Stomach smooth muscle (tissue), 2 donors: ENCODE measurements at regions not wholly inside any gene's neighbourhood (a gene's known extent, or its start where the extent isn't known, plus 50 kb on each side); places are given as distances from the start of the nearest gene placed in this dataset.
"Not testable (repeated sequence)": the region's sequence is repeated elsewhere in the genome, so short reads cannot be mapped to it uniquely, and the experiment has no call there.

Experiments
- H3K27ac ChIP-seq: one replicate; pipeline ENCODE4 v1.7.0; 2013; ENCODE audit warnings: mild to moderate bottlenecking, low read length, inconsistent platforms
- H3K27me3 ChIP-seq, 2 donors: one replicate each; pipeline ENCODE4 v1.7.0; 2013; ENCODE audit warnings: low read length in 2 of 2; ENCODE audit not compliant: insufficient read depth in 2 of 2, control insufficient read depth in 1 of 2
- H3K36me3 ChIP-seq, 2 donors: one replicate each; pipeline ENCODE4 v1.7.0; 2013; ENCODE audit warnings: low read length in 2 of 2; ENCODE audit not compliant: control insufficient read depth in 2 of 2, insufficient read depth in 2 of 2
- H3K4me1 ChIP-seq: one replicate; pipeline ENCODE4 v1.7.0; 2013; ENCODE audit warnings: low read length; ENCODE audit not compliant: control insufficient read depth, insufficient read depth
- H3K4me3 ChIP-seq, 2 donors: one replicate each; pipeline ENCODE4 v1.7.0; 2013; ENCODE audit warnings: low read length in 2 of 2
- H3K9ac ChIP-seq, 2 donors: one replicate each; pipeline ENCODE4 v1.7.0; 2013; ENCODE audit warnings: low read length in 2 of 2, mild to moderate bottlenecking in 1 of 2
- H3K9me3 ChIP-seq, 2 donors: one replicate each; pipeline ENCODE4 v1.7.0; 2013; ENCODE audit warnings: low read length in 2 of 2; ENCODE audit not compliant: control insufficient read depth in 2 of 2
- donor health status: healthy.
- donor health status: Pancreatic carcinoma.

DNA sequence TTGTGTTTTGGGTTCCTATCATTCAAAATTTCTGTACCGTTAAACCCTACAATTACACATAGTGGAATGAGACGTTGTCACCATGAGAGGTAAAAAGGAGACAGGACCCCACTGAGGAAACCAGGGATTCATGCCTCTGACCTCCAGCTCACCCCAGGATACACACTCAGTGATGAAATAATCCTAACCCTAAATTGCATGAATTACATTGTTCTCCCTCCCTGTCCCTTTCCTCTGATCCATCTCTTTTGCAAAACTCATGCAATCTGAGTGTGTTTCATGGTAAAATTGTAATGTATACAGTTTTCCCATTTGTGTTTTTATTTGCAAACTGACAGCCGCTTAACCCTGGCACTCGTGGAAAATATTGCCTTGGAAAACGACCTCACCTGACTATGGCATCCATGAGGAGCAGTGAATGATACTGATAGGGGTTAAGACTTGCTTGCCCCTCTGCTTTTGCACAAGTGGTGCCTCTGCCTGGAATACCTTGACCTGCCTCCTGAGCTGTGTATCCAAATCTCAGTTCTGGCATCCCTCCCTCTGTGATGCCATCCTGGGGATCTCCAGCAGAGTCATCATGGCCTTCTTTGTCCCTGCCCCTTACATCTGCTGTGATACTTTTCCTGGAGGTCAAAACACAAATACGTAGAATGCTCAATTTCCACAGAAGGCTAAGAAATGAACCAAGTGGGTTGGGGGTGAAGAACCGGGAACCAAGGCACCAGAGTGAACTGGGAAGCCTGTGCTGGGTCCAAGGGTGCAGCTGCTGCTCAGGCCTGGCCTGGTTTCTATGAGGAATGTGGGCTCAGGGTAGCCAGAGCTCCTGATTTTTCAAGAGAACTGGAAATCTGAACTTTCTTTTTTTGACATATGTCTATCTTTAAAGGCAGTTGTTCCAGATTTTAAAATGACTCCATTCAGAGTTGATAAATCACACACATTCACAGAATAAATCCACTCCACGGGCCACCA is 211.6 kb upstream of the ZNF217 start:
- H3K36me3 ChIP-seq: no peaks in the 10 kb centered on the region
- H3K4me1 ChIP-seq: no peaks in the 10 kb centered on the region
- H3K9ac ChIP-seq: no peak overlapping the region
- H3K27ac ChIP-seq: no peak overlapping the region
- no peaks in the 10 kb centered on the region for H3K9me3 ChIP-seq
- H3K4me3 ChIP-seq: no peak overlapping the region
- H3K27me3 ChIP-seq: no peaks in the 10 kb centered on the region

DNA sequence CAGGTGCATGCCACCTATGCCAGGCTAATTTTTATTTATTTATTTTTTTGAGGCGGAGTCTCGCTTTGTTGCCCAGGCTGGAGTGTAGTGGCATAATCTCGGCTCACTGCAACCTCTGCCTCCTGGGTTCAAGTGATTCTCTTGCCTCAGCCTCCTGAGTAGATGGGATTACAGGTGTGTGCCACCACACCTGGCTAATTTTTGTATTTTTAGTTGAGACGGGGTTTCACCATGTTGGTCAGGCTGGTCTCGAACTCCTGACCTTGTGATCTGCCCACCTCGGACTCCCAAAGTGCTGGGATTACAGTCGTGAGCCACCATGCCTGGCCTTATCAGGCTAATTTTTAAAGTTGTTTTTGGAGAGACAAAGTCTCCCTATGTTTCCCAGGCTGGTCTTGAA is 210.7 kb upstream of the ZNF217 start:
- H3K36me3 ChIP-seq, H3K27me3 ChIP-seq, H3K4me1 ChIP-seq, H3K4me3 ChIP-seq, H3K9me3 ChIP-seq, H3K27ac ChIP-seq, H3K9ac ChIP-seq: not testable (repeated sequence)

DNA sequence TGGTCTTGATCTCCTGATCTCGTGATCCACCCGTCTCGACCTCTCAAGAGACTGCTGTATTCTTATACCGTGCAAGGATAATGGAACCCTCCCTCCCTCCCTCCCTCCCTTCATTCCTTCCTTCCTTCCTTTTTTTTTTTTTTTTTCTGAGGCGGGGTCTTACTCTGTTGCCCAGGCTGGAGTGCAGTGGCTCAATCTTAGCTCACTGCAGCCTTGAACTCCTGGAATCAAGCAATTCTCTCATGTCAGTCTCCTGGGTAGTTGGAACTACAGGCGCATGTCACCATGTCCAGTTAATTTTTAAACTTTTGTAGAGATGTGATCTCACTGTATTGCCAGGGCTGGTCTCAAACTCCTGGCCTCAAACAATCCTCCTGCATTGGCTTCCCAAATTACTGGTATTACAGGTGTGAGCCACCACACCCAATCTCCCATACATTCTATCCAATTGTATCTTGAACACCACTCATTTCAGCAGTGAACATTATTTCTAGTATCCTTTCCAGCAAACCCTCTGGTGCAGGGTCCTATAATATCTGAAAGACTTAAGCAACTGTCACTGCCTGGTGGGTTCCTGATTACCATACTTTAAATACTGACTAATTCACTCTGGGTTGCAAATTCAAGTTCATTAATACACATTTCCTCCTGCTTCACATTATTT is 210.0 kb upstream of the ZNF217 start:
- Histone ChIP-seq H3K27me3 (no peaks in the 10 kb centered on the region), H3K4me1 (no peaks in the 10 kb centered on the region), H3K9me3 (no peaks in the 10 kb centered on the region), H3K4me3 (no peak overlapping the region), H3K27ac (no peak overlapping the region), H3K9ac (no peak overlapping the region), H3K36me3 (no peaks in the 10 kb centered on the region)

- no peak overlapping the region for H3K9ac ChIP-seq
- H3K9me3 ChIP-seq: no peaks in the 10 kb centered on the region
- no peak overlapping the region for H3K4me3 ChIP-seq
- no peaks in the 10 kb centered on the region for H3K27me3 ChIP-seq
- H3K36me3 ChIP-seq: no peaks in the 10 kb centered on the region
- H3K27ac ChIP-seq: no peak overlapping the region
- H3K4me1 ChIP-seq: no peaks in the 10 kb centered on the region
Observed at GRCh38 chr20:53801609-53802370, 208.2 kb upstream of the ZNF217 start.

DNA sequence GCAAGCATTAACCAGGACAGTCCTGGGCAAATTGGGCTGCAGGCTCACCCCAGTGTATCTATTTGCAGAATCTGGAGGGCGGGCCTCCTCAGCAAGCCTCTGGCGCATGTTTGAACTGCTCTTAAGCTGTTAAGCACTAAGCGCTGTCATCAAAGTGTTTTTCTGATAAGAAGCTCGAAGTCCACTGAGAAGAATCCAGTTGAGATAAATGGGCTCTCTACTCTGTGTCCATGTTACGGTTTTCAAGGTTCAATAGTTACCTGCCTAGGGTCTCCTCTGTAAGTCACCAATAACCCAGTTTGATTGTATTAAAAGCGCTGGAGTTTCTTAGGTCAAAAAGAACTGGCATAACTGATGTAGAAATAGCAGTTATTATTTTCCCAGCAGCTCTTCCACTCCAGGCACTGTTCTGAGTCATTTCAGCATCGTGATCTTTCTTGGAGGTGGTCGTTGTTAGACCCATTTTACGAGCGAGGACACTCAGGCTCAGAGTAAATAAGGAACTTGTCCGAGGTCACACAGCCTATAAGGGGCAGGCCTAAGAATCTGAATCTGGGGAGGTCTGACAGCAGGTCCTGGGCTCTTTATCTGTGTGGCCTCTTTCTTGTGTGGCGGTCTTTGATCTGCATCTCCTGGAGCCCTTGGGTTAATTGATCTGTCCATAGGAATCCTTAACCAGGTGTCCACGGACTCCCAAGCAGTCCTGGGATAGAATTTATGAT is 207.4 kb upstream of the ZNF217 start:
- H3K4me1 ChIP-seq: no peaks in the 10 kb centered on the region
- H3K9me3 ChIP-seq: no peaks in the 10 kb centered on the region
- no peaks in the 10 kb centered on the region for H3K36me3 ChIP-seq
- H3K4me3 ChIP-seq: no peak overlapping the region
- no peaks in the 10 kb centered on the region for H3K27me3 ChIP-seq
- H3K9ac ChIP-seq: no peak overlapping the region
- H3K27ac ChIP-seq: no peak overlapping the region

DNA sequence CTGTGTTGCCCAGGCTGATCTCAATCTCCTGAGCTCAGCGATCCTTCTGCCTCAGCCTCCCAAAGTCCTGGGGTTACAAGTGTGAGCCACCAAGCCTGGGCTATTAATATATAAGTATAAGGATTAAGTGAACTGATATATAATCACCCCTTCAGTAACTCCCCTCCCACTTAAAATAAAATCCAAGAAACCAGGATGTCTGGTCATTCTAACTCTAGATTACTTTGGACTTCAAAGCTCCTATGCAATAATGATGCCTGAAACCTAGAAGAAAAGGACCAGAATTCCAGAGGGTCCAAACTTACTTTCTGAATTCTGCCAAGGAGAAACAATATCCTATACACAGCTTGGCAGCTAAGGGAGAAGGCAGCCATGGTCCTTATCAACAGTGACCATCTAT is 206.8 kb upstream of the ZNF217 start:
- Histone ChIP-seq H3K9ac (no peak overlapping the region), H3K36me3 (no peaks in the 10 kb centered on the region), H3K4me1 (no peaks in the 10 kb centered on the region), H3K4me3 (no peak overlapping the region), H3K27me3 (no peaks in the 10 kb centered on the region), H3K27ac (no peak overlapping the region), H3K9me3 (no peaks in the 10 kb centered on the region)

DNA sequence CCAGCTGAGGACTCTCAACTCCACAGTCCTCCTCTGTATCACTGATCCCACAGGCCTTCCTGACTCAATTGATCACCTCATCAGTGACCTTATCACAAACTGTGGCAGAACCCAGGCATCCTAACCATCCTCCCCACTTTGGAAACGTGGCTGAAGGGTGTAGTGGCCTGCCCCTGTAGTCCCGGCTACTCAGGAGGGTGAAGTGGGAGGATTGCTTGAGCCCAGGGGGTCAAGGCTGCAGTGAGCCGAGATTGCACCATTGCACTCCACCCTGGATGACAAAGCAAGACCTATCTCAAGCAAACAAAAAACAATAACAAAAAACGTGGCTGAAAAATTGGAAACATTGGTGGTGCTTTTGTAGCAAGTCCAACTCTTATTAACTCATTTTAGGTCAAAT is 203.4 kb upstream of the ZNF217 start:
- Histone ChIP-seq H3K27me3 (no peaks in the 10 kb centered on the region), H3K36me3 (no peaks in the 10 kb centered on the region), H3K4me1 (no peaks in the 10 kb centered on the region), H3K27ac (no peak overlapping the region), H3K9me3 (no peaks in the 10 kb centered on the region), H3K4me3 (no peak overlapping the region), H3K9ac (no peak overlapping the region)

GRCh38 chr20:53795170-53795569 is 201.5 kb upstream of the ZNF217 start:
- no peaks in the 10 kb centered on the region for H3K4me1 ChIP-seq
- H3K4me3 ChIP-seq: no peak overlapping the region
- no peak overlapping the region for H3K27ac ChIP-seq
- no peak overlapping the region for H3K9ac ChIP-seq
- H3K9me3 ChIP-seq: no peaks in the 10 kb centered on the region
- no peaks in the 10 kb centered on the region for H3K27me3 ChIP-seq
- H3K36me3 ChIP-seq: no peaks in the 10 kb centered on the region

DNA sequence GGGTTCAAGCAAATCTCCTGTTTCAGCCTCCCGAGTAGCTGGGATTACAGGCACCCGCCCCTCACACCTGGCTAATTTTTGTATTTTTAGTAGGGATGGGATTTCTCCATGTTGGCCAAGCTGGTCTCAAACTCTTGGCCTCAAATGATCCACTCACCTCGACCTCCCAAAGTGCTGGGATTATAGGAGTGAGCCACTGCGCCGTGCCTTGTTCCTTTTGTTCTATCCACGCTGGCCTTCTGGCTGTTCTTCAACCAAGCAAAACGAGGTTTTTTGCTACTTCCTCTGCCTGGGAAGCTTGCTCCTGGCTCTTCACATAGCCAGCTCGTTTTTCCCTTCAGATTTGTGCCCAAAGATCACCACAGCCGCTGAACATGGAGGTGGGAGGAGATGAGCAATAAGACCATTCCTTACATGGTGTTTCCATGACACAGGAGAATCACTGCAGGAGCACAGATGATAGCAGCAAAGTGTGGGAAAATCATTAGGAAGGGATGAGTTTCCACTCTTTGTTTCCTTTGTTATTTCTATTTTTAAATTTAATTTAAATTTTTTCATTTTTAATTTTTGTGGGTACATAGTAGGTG is 201.0 kb upstream of the ZNF217 start:
- Histone ChIP-seq H3K27ac (no peak overlapping the region), H3K4me1 (no peaks in the 10 kb centered on the region), H3K4me3 (no peak overlapping the region), H3K36me3 (no peaks in the 10 kb centered on the region), H3K9ac (no peak overlapping the region), H3K9me3 (no peaks in the 10 kb centered on the region), H3K27me3 (no peaks in the 10 kb centered on the region)

GRCh38 chr20:53793783-53794383 is 200.2 kb upstream of the ZNF217 start:
- Histone ChIP-seq H3K27ac (no peak overlapping the region), H3K36me3 (no peaks in the 10 kb centered on the region), H3K9me3 (no peaks in the 10 kb centered on the region), H3K4me1 (no peaks in the 10 kb centered on the region), H3K4me3 (no peak overlapping the region), H3K27me3 (no peaks in the 10 kb centered on the region), H3K9ac (no peak overlapping the region)
